UCSD-AML1 (cell line): ENCODE measurements at regions not wholly inside any gene's neighbourhood (a gene's known extent, or its start where the extent isn't known, plus 50 kb on each side); places are given as distances from the start of the nearest gene placed in this dataset.

Experiments used
- DNase-seq: peaks from one replicate; lab custom pipeline; 2025; ENCODE audit not compliant: unreplicated experiment; lab: John Stamatoyannopoulos, UW

DNA sequence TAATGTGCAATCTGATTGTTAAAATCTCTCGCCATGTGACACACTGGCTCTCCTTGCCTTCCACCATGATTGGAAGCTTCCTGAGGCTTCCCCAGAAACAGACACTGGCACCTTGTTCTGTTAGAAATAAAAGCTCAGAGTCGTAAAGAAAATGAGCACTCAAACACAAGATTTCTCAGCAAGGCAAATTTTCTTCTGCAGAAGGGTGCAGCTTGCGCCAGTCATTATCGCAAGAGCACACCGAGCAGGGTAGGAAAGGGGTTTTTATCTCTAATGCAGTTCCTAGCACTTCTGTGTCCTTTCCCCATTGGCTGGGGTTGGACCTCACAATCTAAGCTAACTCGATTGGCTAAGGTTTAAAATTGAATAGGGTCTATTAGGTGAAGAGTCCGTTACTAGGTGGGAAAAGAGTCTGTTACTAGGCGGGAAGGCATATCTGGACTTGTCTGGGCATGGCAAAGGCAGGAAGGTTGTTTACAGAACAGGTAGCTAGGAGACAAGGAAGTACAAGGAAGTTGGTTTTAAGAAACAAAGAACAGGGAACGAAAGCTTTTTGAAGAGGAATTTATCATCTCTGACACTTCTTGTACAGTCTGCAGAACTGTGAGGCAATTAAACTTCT is 62.6 kb upstream of the BICD1 start:
- DNase-seq = no peak

DNA sequence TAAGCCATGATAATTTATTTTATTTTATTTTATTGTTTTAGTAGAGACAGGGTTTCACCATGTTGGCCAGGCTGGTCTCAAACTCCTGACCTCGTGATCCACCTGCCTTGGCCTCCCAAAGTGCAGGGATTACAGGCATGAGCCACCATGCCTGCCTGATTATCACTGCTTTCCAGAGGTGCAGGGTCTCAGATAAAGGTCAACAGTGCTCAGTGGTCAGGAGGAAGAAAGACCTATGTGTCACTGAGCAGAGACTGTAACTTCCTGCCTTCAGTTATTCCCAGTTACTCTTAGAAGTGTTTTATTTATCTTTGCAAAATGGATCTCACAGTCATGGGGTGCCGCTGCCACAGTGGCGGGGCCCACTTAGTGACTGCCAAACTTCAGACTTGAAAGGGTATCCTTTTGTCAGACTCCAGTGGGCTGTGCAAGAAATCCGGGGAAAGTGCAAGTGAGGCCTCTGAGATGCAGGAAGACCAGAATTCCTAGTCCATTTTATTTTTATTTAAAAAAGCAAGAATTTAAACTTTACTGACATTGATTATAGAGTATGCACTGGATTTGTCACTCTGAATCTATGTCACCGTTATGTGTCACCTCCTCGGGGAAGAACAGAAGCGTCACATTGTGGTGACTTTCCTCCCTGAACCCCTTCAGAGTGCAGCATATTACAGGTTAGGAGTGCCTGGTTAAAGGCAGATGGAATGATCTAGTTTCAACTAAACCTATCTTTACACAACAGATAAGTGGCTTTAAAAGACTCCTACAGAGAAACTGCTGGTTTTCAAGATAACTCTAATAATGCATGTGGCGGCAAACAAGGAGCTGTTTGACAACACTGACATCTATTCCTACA is 59.1 kb upstream of the BICD1 start:
- DNase-seq = no peak

DNA sequence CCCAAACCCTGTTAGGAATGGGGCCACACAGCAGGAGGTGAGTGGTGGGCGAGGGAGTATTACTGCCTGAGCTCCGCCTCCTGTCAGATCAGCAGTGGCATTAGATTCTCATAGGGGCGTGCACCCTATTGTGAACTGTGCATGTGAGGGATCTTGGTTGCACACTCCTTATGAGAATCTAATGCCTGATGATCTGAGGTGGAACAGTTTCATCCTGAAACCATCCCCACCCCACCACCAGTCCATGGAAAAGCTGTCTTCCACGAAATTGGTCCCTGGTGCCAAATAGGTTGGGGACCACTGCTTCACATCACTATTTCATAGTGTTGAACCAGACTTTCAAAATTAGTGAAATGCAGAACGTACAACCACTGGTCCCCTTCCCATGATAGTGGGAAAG is 57.9 kb upstream of the BICD1 start:
- DNase-seq = no peak

DNA sequence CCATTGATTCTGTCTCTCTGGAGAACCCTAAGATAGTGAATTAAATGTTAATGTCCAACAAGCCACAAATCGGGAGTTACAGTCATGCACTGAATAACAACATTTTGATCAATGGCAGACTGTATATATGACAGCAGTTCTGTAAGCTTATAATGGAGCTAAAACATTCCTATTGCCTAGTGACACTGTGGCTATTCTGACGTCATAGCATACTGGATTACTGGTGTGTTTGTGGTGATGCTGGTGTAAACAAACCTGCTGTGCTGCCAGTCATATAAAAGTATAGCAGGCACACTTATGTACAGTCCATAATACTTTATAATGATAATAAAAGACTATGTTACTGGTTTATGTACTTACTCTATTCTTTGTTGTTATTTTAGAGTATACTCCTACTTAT is 56.7 kb upstream of the BICD1 start:
- DNase-seq = no peak

DNA sequence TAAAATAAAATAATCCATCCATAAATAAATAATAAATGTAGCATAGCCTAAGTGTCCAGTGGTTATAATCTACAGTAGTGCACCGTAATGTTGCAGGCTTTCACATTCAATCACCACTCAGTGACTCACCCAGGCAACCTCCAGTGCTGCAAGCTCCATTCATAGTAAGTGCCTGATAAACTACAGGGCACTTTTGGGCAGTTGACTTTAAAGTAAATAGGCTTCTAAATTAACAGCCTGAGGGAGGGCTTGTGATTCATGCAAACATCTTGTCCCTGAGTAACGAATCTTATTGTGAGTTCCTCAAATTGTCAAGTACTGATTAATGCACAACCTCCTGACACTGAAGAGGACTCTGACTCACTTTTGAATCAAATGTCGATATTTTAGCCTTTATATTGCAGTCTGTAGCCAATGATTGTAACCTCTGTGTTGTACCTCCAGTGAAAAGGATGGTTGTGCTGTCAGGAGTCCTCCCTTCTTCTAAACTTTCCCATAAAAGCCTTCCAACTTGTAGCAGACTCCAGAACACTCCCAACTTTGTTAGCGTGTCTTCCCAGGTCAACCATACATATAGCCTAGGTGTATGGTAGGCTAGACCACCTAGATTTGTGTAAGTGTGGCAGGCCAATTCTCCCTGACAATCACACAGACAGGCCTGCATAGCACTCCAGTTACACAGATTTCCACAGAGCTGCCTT is 55.0 kb upstream of the BICD1 start:
- DNase-seq = no peak

DNA sequence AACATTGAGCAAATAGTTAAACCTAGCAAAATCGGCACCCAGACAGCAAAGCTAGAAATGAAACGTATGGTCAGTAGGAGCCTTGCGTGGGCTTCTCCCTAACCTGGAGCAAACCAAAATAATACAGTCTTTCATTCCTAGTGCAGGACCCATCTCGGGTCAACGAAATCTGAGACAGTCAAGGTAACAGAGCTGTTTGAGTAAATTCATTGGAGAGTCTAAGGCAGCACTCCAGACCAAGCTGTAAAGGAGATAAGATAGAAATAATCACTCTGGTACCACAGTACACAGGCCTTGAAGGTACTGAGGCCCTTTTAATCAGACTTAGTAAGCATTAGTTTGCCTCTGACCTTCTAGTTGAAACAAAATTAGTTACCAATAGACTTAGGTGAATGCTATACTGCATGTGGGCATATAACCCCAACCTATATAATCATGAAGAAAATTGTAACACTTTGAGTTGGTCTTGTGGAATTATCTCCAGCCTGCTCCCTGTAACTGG is 54.4 kb upstream of the BICD1 start:
- DNase-seq = no peak

DNA sequence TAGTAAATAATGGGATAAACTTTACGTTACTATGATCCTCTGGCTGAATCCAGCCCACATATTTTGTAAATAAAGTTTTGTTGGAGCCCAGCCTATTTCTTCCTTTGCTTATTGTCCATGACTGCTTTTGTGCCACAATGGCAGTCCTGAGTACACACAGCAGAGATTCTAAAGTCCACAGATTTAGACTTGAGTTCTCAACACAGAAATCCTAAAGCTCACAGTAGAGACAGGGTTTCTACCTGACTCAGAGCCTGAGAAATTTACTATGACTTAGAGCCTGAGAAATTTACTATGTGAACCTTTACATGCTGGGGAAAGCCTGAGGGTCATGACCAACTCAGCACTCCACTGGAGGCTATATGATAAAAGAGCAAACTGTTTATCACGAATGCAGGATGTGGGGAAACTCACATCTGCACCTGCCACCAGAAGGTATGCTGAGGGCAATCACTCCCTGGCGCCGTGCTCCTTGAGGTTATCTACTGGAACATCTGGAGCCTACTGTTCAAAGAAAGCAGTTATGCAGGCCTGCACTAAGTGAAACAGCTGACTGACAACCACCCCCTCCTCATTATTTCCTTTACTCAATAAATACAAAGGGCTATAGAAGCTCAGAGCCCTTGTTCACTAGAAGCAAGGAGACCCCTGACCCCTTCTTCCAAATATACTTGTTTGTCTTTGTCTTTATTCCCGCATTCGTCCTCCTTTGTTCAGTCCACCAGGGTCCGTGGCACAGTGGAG is 52.6 kb upstream of the BICD1 start:
- DNase-seq = no peak
